ENCODE measurements at regions not wholly inside any gene's neighbourhood (a gene's known extent, or its start where the extent isn't known, plus 50 kb on each side); places are given as distances from the start of the nearest gene placed in this dataset.
"Not testable (repeated sequence)": the region's sequence is repeated elsewhere in the genome, so short reads cannot be mapped to it uniquely, and the experiment has no call there.

GRCh38 chr6:130713144-130713543, 114.1 kb upstream of the SMLR1 start:
- DNase-seq (ENCODE audit: low read depth), result no peak

- no peak for DNase-seq (ENCODE audit: low read depth)
Measured at GRCh38 chr6:130715058-130715457, 112.1 kb upstream of the SMLR1 start.

GRCh38 chr6:130716466-130716865, 110.7 kb upstream of the SMLR1 start:
- DNase-seq (ENCODE audit: low read depth), result no peak

GRCh38 chr6:130717657-130718056, 109.5 kb upstream of the SMLR1 start:
- peak; percentile 6 for DNase-seq (ENCODE audit: low read depth)

- peak; percentile 14 for DNase-seq (ENCODE audit: low read depth)
Measured at GRCh38 chr6:130720076-130720715, 107.0 kb upstream of the SMLR1 start.

- DNase-seq (ENCODE audit: low read depth), result no peak
Measured at GRCh38 chr6:130724089-130724488, 103.1 kb upstream of the SMLR1 start.

GRCh38 chr6:130725551-130725950, 101.7 kb upstream of the SMLR1 start:
- no peak for DNase-seq (ENCODE audit: low read depth)

- not testable (repeated sequence) for DNase-seq (ENCODE audit: low read depth)
Measured at GRCh38 chr6:130728064-130728463, 99.1 kb upstream of the SMLR1 start.

- DNase-seq (ENCODE audit: low read depth), result no peak
Measured at GRCh38 chr6:130730600-130730999, 96.6 kb upstream of the SMLR1 start.

GRCh38 chr6:130734161-130734560, 93.0 kb upstream of the SMLR1 start:
- no peak for DNase-seq (ENCODE audit: low read depth)

- no peak for DNase-seq (ENCODE audit: low read depth)
Measured at GRCh38 chr6:130740308-130740707, 86.9 kb upstream of the SMLR1 start.

GRCh38 chr6:130742131-130742681, 85.0 kb upstream of the SMLR1 start:
- DNase-seq (ENCODE audit: low read depth), result no peak

GRCh38 chr6:130743175-130743574, 84.0 kb upstream of the SMLR1 start:
- no peak for DNase-seq (ENCODE audit: low read depth)

- no peak for DNase-seq (ENCODE audit: low read depth)
Measured at GRCh38 chr6:130744576-130745366, 82.4 kb upstream of the SMLR1 start.

- DNase-seq (ENCODE audit: low read depth), result no peak
Measured at GRCh38 chr6:130748041-130748440, 79.2 kb upstream of the SMLR1 start.

- peak; percentile 43 for DNase-seq (ENCODE audit: low read depth)
Measured at GRCh38 chr6:130749402-130749801, 77.8 kb upstream of the SMLR1 start.

- no peak for DNase-seq (ENCODE audit: low read depth)
Measured at GRCh38 chr6:130752267-130752666, 74.9 kb upstream of the SMLR1 start.

- DNase-seq (ENCODE audit: low read depth), result no peak
Measured at GRCh38 chr6:130754786-130755367, 72.3 kb upstream of the SMLR1 start.

- DNase-seq (ENCODE audit: low read depth), result no peak
Measured at GRCh38 chr6:130755368-130756034, 71.7 kb upstream of the SMLR1 start.

GRCh38 chr6:130756824-130757223, 70.4 kb upstream of the SMLR1 start:
- no peak for DNase-seq (ENCODE audit: low read depth)

GRCh38 chr6:130758813-130759212, 68.4 kb upstream of the SMLR1 start:
- no peak for DNase-seq (ENCODE audit: low read depth)

GRCh38 chr6:130760006-130760405, 67.2 kb upstream of the SMLR1 start:
- DNase-seq (ENCODE audit: low read depth), result peak; percentile 45
